Memory B cell (primary cell): ENCODE measurements at regions not wholly inside any gene's neighbourhood (a gene's known extent, or its start where the extent isn't known, plus 50 kb on each side); places are given as distances from the start of the nearest gene placed in this dataset.
"Not testable (repeated sequence)": the region's sequence is repeated elsewhere in the genome, so short reads cannot be mapped to it uniquely, and the experiment has no call there.

Source experiments
- ATAC-seq: fragments of 150-1000 bp; cut with Tn5 transposase; 2 replicates; pipeline ENCODE4 v1.10.0; 2021; ENCODE audit warnings: low read depth, mild to moderate bottlenecking, moderate library complexity
- DNase-seq, 2 donors: peaks; one replicate each; pipeline ENCODE4 v3.0.0; 2022; ENCODE audit warnings: low spot score in 2 of 2
- H3K27ac Mint-ChIP-seq: one replicate; pipeline ENCODE4 v1.8.0; 2022; ENCODE audit warnings: mild to moderate bottlenecking, moderate library complexity, mixed read lengths
- H3K27me3 Mint-ChIP-seq: one replicate; pipeline ENCODE4 v1.8.0; 2022; ENCODE audit warnings: mixed read lengths
- H3K36me3 Mint-ChIP-seq: one replicate; pipeline ENCODE4 v1.8.0; 2022; ENCODE audit warnings: mild to moderate bottlenecking, mixed read lengths
- H3K4me1 Mint-ChIP-seq: one replicate; pipeline ENCODE4 v1.8.0; 2022; ENCODE audit warnings: mixed read lengths
- H3K4me3 Mint-ChIP-seq: one replicate; pipeline ENCODE4 v1.8.0; 2022; ENCODE audit warnings: mild to moderate bottlenecking, moderate library complexity, mixed read lengths
- H3K9me3 Mint-ChIP-seq: one replicate; pipeline ENCODE4 v1.8.0; 2022; ENCODE audit warnings: mixed read lengths

GRCh38 chr6:148641836-148642235 lies 105.0 kb upstream of the UST start:
- H3K9me3 Mint-ChIP-seq, H3K4me1 Mint-ChIP-seq, H3K4me3 Mint-ChIP-seq, H3K36me3 Mint-ChIP-seq, H3K27ac Mint-ChIP-seq, ATAC-seq, H3K27me3 Mint-ChIP-seq, DNase-seq: not testable (repeated sequence)

- not testable (repeated sequence) for H3K27ac Mint-ChIP-seq, ATAC-seq, DNase-seq, H3K4me1 Mint-ChIP-seq, H3K9me3 Mint-ChIP-seq, H3K27me3 Mint-ChIP-seq, H3K36me3 Mint-ChIP-seq, H3K4me3 Mint-ChIP-seq
Observed at GRCh38 chr6:148643208-148643607, 103.6 kb upstream of the UST start.

DNA sequence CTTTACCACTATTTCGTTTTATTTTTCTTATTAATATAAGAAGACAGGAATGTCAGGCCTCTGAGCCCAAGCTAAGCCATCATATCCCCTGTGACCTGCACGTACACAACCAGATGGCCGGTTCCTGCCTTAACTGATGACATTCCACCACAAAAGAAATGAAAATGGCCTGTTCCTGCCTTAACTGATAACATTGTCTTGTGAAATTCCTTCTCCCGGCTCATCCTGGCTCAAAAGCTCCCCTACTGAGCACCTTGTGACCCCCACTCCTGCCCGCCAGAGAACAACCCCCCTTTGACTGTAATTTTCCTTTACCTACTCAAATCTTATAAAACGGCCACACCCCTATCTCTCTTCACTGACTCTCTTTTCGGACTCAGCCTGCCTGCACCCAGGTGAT lies 101.8 kb upstream of the UST start:
- H3K4me3 Mint-ChIP-seq, H3K36me3 Mint-ChIP-seq, ATAC-seq, H3K27me3 Mint-ChIP-seq, H3K27ac Mint-ChIP-seq, H3K9me3 Mint-ChIP-seq, DNase-seq: not testable (repeated sequence)
- H3K4me1 Mint-ChIP-seq = peaks cover 12% of the 10 kb centered on the region

GRCh38 chr6:148648754-148649453 lies 97.9 kb upstream of the UST start:
- DNase-seq = no peak

GRCh38 chr6:148649454-148649963 lies 97.3 kb upstream of the UST start:
- Mint-ChIP-seq H3K27me3 (no peaks in the 10 kb centered on the region), H3K27ac (peak overlapping the region; percentile 31), H3K4me1 (peaks cover 12% of the 10 kb centered on the region), H3K36me3 (peaks cover 4% of the 10 kb centered on the region), H3K4me3 (peak overlapping the region; percentile 69), H3K9me3 (peaks cover 4% of the 10 kb centered on the region)
- ATAC-seq = peak; percentile 67
- no peak for DNase-seq

More at GRCh38 chr6:148648754-148649453, 97.9 kb upstream of the UST start:
- Mint-ChIP-seq H3K9me3 (peaks cover 4% of the 10 kb centered on the region), H3K27ac (peak overlapping the region; percentile 31), H3K36me3 (peaks cover 4% of the 10 kb centered on the region), H3K27me3 (no peaks in the 10 kb centered on the region), H3K4me1 (peaks cover 12% of the 10 kb centered on the region), H3K4me3 (no peak overlapping the region)
- no peak for ATAC-seq

- no peaks in the 10 kb centered on the region for H3K27me3 Mint-ChIP-seq
- H3K4me3 Mint-ChIP-seq = no peak overlapping the region
- peaks cover 4% of the 10 kb centered on the region for H3K36me3 Mint-ChIP-seq
- ATAC-seq (no peak), DNase-seq (no peak)
- peaks cover 4% of the 10 kb centered on the region for H3K9me3 Mint-ChIP-seq
- H3K27ac Mint-ChIP-seq = no peak overlapping the region
- peaks cover 12% of the 10 kb centered on the region for H3K4me1 Mint-ChIP-seq
Observed at GRCh38 chr6:148650941-148651505, 95.8 kb upstream of the UST start.

- H3K27ac Mint-ChIP-seq = no peak overlapping the region
- no peak overlapping the region for H3K4me3 Mint-ChIP-seq
- peaks cover 4% of the 10 kb centered on the region for H3K36me3 Mint-ChIP-seq
- no peak for DNase-seq
- peaks cover 18% of the 10 kb centered on the region for H3K4me1 Mint-ChIP-seq
- H3K9me3 Mint-ChIP-seq = peaks cover 4% of the 10 kb centered on the region
- H3K27me3 Mint-ChIP-seq = no peaks in the 10 kb centered on the region
- no peak for ATAC-seq
Observed at GRCh38 chr6:148652205-148652604, 94.6 kb upstream of the UST start.

DNA sequence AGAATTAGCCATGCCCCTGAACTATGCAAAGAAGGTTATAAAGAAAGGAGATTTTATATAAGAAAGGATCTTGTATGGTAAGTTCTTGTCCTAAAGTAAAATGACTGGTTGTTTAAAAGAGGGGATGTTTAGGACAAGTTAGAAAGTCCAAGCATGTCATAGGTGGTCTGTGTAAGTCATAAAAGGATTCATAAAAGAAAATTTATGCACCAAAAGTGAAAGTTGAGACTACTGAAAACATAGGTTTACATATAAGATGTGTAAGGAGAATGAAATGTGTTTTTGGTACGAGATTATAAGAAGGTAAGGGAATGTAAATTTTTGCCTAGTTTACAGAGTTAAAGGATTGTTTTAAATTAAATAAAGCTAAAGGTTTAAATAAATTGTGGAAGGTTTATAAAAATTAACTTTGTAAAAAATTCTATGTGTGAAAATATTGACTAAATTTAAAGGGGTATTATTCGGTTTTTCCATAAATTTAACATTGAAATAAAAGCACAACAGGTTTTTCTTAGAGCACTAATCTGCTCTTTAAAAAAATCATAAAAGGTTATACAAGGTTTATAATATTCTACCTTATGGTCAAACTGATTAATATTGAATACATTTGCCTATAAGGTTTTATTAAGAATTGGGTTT lies 93.6 kb upstream of the UST start:
- DNase-seq (no peak), ATAC-seq (no peak)
- Mint-ChIP-seq H3K4me3 (no peak overlapping the region), H3K36me3 (peaks cover 4% of the 10 kb centered on the region), H3K27me3 (no peaks in the 10 kb centered on the region), H3K9me3 (peaks cover 4% of the 10 kb centered on the region), H3K4me1 (peaks cover 17% of the 10 kb centered on the region), H3K27ac (no peak overlapping the region)

DNA sequence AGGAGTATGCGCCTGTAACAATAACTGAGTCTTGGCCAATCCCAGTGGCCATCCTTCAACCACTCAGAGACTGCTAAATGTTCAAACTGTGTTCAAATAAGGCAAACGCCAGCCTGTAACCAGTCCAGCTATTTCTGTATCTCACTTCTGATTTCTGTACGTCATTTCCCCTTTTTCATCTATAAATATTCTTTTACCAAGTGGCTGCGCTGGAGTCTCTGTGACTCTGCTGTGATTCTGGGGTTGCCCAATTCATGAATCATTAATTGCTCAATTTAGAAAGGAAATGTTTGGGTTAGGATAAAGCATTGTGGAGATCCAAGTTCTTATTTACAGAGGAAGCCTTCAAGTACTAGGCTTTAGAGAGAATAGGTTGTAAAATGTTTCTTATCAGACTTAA lies 89.8 kb upstream of the UST start:
- peak overlapping the region; percentile 16 for H3K27ac Mint-ChIP-seq
- no peak overlapping the region for H3K4me3 Mint-ChIP-seq
- peaks cover 18% of the 10 kb centered on the region for H3K9me3 Mint-ChIP-seq
- ATAC-seq = peak; percentile 94
- H3K36me3 Mint-ChIP-seq = peaks cover 9% of the 10 kb centered on the region
- peaks cover 7% of the 10 kb centered on the region for H3K4me1 Mint-ChIP-seq
- no peaks in the 10 kb centered on the region for H3K27me3 Mint-ChIP-seq
- DNase-seq = no peak

DNA sequence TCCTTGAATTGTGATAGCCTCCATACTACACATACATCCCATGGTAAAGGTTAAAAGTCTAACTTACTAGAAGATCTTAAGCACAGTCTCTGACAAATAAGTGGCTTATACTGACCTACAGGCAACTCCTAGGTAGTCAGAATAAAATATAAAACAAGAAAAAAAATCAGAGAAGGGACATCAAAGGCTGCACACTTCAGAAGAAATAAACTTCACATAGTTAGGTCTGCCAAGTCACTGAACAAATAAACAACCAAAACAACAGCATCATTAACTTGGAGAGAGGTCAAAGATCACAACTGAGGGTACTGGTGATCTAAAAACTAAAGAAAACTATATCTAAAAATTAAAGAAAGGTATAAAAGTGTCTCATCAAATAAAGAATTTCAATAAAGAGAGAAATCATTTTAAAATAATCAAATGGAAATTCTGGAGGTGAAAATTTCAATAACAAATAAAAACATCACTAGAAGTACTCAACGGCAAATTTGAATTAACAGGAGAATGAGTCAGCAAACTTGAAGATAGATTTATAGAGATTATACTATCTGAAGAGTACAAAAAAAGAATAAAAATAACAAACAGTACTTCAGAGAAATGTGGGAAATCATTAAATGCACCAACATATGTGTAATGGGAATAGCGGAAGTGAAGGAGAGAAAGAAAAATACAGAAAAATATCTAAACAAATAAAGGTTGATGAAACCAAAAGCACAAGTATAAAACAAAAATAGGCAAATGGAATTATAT lies 88.0 kb upstream of the UST start:
- Mint-ChIP-seq H3K27ac (no peak overlapping the region), H3K36me3 (peaks cover 5% of the 10 kb centered on the region), H3K27me3 (no peaks in the 10 kb centered on the region), H3K4me3 (no peak overlapping the region), H3K4me1 (peaks cover 15% of the 10 kb centered on the region), H3K9me3 (peaks cover 19% of the 10 kb centered on the region)
- ATAC-seq = no peak
- DNase-seq = no peak

GRCh38 chr6:148667395-148667794 lies 79.4 kb upstream of the UST start:
- Mint-ChIP-seq H3K4me1 (peaks cover 21% of the 10 kb centered on the region), H3K36me3 (peaks cover 8% of the 10 kb centered on the region), H3K27me3 (no peaks in the 10 kb centered on the region), H3K27ac (no peak overlapping the region), H3K9me3 (peaks cover 19% of the 10 kb centered on the region), H3K4me3 (no peak overlapping the region)
- DNase-seq (no peak), ATAC-seq (no peak)

DNA sequence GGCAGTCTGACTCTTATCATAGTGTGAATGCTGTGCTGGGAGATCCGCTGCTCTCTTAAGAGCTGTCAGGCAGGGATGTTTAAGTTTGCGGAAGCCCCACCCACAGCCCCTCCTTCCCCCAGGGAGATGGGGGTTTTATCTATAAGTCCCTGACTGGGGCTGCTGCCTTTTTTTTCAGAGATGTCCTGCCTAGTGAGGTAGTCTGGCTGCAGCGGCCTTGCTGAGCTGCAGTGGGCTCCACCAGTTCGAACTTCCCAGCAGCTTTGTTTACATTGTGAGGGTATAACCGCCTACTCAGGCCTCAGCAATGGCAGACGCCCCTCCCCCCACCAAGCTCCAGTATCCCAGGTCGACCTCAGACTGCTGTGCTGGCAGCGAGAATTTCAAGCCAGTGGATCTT lies 75.7 kb upstream of the UST start:
- H3K9me3 Mint-ChIP-seq = peaks cover 18% of the 10 kb centered on the region
- H3K27ac Mint-ChIP-seq = no peak overlapping the region
- no peaks in the 10 kb centered on the region for H3K27me3 Mint-ChIP-seq

DNA sequence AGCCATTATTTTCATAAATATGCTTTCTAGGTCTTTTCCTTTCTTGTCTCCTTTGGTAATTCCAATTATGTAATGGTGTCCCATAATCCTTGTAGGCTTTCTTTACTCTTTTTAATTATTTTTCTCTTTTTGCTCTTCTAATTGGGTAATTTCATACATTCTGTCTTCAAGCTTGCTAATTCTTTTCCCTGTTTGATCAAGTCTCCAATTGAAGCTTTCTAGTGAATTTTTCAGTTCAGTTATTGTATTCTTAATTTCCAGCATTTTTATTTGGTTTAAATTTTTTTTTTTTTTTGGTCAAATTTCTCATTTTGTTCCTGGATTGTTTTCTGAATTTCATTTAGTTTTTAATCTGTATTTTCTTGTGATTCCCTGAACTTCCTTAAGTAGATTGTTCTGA lies 74.9 kb upstream of the UST start:
- H3K36me3 Mint-ChIP-seq = peaks cover 14% of the 10 kb centered on the region
- peaks cover 13% of the 10 kb centered on the region for H3K4me1 Mint-ChIP-seq
- H3K4me3 Mint-ChIP-seq = no peak overlapping the region
- H3K27ac Mint-ChIP-seq = no peak overlapping the region
- H3K27me3 Mint-ChIP-seq = no peaks in the 10 kb centered on the region
- H3K9me3 Mint-ChIP-seq = peaks cover 13% of the 10 kb centered on the region
- DNase-seq = no peak
- ATAC-seq = no peak

More for the DNA sequence above, 75.7 kb upstream of the UST start:
- H3K4me3 Mint-ChIP-seq = no peak overlapping the region
- peaks cover 13% of the 10 kb centered on the region for H3K4me1 Mint-ChIP-seq
- no peak for ATAC-seq
- no peak for DNase-seq
- H3K36me3 Mint-ChIP-seq = peaks cover 17% of the 10 kb centered on the region

- Mint-ChIP-seq H3K27ac (no peak overlapping the region), H3K36me3 (peaks cover 12% of the 10 kb centered on the region), H3K4me1 (peaks cover 32% of the 10 kb centered on the region), H3K9me3 (peaks cover 9% of the 10 kb centered on the region), H3K4me3 (no peak overlapping the region), H3K27me3 (no peaks in the 10 kb centered on the region)
- ATAC-seq (no peak), DNase-seq (no peak)
Observed at GRCh38 chr6:148674306-148674705, 72.5 kb upstream of the UST start.
